Activated T-helper 2 cell treated with anti-CD3 and anti-CD28 coated beads, Interferon-gamma antibody, Interleukin-2, Interleukin-4, amounts not matched to agents 10 μg/mL and 5 μg/mL and 100 μg/mL, durations not matched to agents 14 hours and 24 hours and 36 hours (primary cell): ENCODE measurements at regions not wholly inside any gene's neighbourhood (a gene's known extent, or its start where the extent isn't known, plus 50 kb on each side); places are given as distances from the start of the nearest gene placed in this dataset.
"Not testable (repeated sequence)": the region's sequence is repeated elsewhere in the genome, so short reads cannot be mapped to it uniquely, and the experiment has no call there.

Experiments
- DNase-seq: peaks from one replicate; pipeline ENCODE4 v3.0.0; 2021; ENCODE audit warnings: low spot score
- H3K27ac Mint-ChIP-seq: one replicate; pipeline ENCODE4 v1.8.0; 2021; ENCODE audit warnings: mixed read lengths
- H3K27me3 Mint-ChIP-seq: one replicate; pipeline ENCODE4 v1.8.0; 2021; ENCODE audit warnings: low read depth, mixed read lengths
- H3K36me3 Mint-ChIP-seq: one replicate; pipeline ENCODE4 v1.8.0; 2021; ENCODE audit warnings: low read depth, mixed read lengths
- H3K4me1 Mint-ChIP-seq: one replicate; pipeline ENCODE4 v1.8.0; 2021; ENCODE audit warnings: low read depth, mixed read lengths
- H3K4me3 Mint-ChIP-seq: one replicate; pipeline ENCODE4 v1.8.0; 2021; ENCODE audit warnings: low read depth, mild to moderate bottlenecking, moderate library complexity, mixed read lengths
- H3K9me3 Mint-ChIP-seq: one replicate; pipeline ENCODE4 v1.8.0; 2021; ENCODE audit warnings: mixed read lengths
- intact Hi-C: fragments of 100-400 bp; cut with micrococcal nuclease; formaldehyde crosslinking; loops from one replicate; pipeline ENCODE4 v1.15.1; 2023

DNA sequence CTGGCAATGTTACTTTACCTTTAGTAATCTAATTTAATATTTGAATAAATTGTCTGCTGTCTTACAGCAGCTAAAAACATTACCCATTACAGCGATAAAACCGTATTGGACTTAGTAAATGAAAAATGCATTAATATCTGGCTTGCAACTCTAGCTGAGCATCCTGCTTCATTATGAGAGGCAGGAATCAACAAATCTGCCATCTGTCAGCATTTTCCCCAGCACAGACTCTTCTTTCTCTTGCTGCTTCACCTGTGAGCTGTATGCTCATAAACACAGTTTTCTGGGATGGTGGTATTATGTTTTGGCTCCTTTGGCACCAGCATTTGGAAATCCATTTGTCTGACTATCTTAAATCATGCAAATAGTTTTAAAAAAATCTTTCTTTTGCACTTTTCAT is 487.1 kb downstream of the KCNT2 start:
- Mint-ChIP-seq H3K4me1 (no peaks in the 10 kb centered on the region), H3K9me3 (no peaks in the 10 kb centered on the region), H3K27me3 (no peaks in the 10 kb centered on the region), H3K36me3 (no peaks in the 10 kb centered on the region), H3K27ac (no peak overlapping the region), H3K4me3 (no peak overlapping the region)
- DNase-seq, result no peak
- intact Hi-C loops, result no loop called here

GRCh38 chr1:196115646-196116045 is 492.6 kb downstream of the KCNT2 start:
- H3K27ac Mint-ChIP-seq, result no peak overlapping the region
- no peaks in the 10 kb centered on the region for H3K9me3 Mint-ChIP-seq
- H3K4me3 Mint-ChIP-seq, result no peak overlapping the region
- no peak for DNase-seq
- H3K27me3 Mint-ChIP-seq, result no peaks in the 10 kb centered on the region
- no peaks in the 10 kb centered on the region for H3K4me1 Mint-ChIP-seq
- intact Hi-C loops, result no loop called here
- H3K36me3 Mint-ChIP-seq, result no peaks in the 10 kb centered on the region

- Mint-ChIP-seq H3K36me3 (no peaks in the 10 kb centered on the region), H3K4me1 (no peaks in the 10 kb centered on the region), H3K9me3 (no peaks in the 10 kb centered on the region), H3K4me3 (no peak overlapping the region), H3K27me3 (no peaks in the 10 kb centered on the region), H3K27ac (no peak overlapping the region)
- intact Hi-C loops, result no loop called here
- DNase-seq, result no peak
Observed at GRCh38 chr1:196114193-196114592, 494.0 kb downstream of the KCNT2 start.

- intact Hi-C loops, H3K9me3 Mint-ChIP-seq, H3K4me1 Mint-ChIP-seq, H3K27ac Mint-ChIP-seq, H3K4me3 Mint-ChIP-seq, H3K36me3 Mint-ChIP-seq, DNase-seq, H3K27me3 Mint-ChIP-seq: not testable (repeated sequence)
Observed at GRCh38 chr1:196108990-196109389, 499.2 kb downstream of the KCNT2 start.

DNA sequence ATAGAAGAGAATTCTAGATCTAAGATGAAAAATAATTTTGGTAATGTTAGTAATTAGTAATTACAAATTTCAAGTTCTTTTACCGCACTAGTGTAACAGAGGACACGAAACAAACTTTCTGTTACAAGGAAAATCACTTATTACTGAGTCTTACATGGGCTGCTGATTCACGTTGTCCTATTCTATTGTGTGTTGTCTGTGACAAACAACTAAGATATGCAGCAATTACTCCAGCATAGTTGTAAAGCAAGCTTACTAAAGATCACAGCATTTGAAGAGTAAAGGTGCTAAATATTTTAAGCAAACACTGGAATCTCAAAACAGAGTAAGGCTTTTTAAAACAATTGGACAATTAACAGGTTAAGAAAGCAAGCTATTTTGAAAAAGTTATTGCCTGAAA is 502.3 kb downstream of the KCNT2 start:
- no peaks in the 10 kb centered on the region for H3K36me3 Mint-ChIP-seq
- intact Hi-C loops, result no loop called here
- no peak overlapping the region for H3K4me3 Mint-ChIP-seq
- no peaks in the 10 kb centered on the region for H3K27me3 Mint-ChIP-seq
- H3K9me3 Mint-ChIP-seq, result peaks cover 13% of the 10 kb centered on the region
- DNase-seq, result no peak
- H3K4me1 Mint-ChIP-seq, result no peaks in the 10 kb centered on the region
- no peak overlapping the region for H3K27ac Mint-ChIP-seq

DNA sequence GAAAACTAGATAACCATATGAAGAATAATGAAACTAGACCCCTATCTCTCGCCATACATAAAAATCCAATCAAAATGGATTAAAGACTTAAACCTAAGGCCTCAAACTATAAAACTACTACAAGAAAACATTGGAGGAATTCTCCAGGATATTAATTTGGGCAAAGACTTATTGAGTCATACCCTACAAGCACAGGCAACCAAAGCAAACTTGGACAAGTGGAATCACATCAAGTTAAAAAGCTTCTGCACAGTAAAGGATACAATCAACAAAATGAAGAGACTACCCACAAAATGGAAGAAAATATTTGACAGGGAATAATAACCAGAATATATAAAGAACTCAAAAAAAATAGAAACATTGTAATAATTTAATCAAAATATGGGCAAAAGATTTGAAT is 505.4 kb downstream of the KCNT2 start:
- no peak for DNase-seq
- Mint-ChIP-seq H3K36me3 (no peaks in the 10 kb centered on the region), H3K27me3 (no peaks in the 10 kb centered on the region), H3K27ac (no peak overlapping the region), H3K9me3 (peaks cover 16% of the 10 kb centered on the region), H3K4me3 (no peak overlapping the region), H3K4me1 (no peaks in the 10 kb centered on the region)
- intact Hi-C loops, result no loop called here

DNA sequence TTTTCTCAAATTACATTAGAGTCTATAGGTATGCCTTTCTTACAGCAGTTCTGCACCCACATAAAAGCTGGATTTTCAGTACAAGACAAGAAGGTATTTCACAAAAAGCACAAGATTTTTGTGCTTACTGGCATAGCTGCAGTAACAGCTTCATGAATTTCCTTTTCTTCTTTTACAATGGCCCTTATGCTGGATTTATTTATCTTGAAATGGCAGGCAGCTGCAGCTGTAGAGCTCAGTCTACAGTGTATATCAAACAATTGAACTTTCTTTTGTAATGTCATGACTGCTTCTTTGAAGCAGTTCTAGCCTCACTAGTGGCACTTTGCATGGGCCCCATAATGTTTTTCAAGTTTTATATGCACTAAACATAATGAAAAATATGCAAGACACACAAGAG is 510.2 kb downstream of the KCNT2 start:
- no peak overlapping the region for H3K27ac Mint-ChIP-seq
- peaks cover 12% of the 10 kb centered on the region for H3K9me3 Mint-ChIP-seq
- H3K4me1 Mint-ChIP-seq, result no peaks in the 10 kb centered on the region
- no peak overlapping the region for H3K4me3 Mint-ChIP-seq
- no peak for DNase-seq
- H3K27me3 Mint-ChIP-seq, result no peaks in the 10 kb centered on the region
- H3K36me3 Mint-ChIP-seq, result no peaks in the 10 kb centered on the region
- intact Hi-C loops, result no loop called here

- H3K27me3 Mint-ChIP-seq, result no peaks in the 10 kb centered on the region
- H3K9me3 Mint-ChIP-seq, result no peaks in the 10 kb centered on the region
- DNase-seq, result no peak
- H3K36me3 Mint-ChIP-seq, result no peaks in the 10 kb centered on the region
- intact Hi-C loops, result no loop called here
- H3K4me3 Mint-ChIP-seq, result no peak overlapping the region
- no peaks in the 10 kb centered on the region for H3K4me1 Mint-ChIP-seq
- no peak overlapping the region for H3K27ac Mint-ChIP-seq
Observed at GRCh38 chr1:196094821-196095220, 513.4 kb downstream of the KCNT2 start.

GRCh38 chr1:196091397-196092135 is 516.7 kb downstream of the KCNT2 start:
- H3K36me3 Mint-ChIP-seq, result no peaks in the 10 kb centered on the region
- no peaks in the 10 kb centered on the region for H3K4me1 Mint-ChIP-seq
- H3K4me3 Mint-ChIP-seq, result no peak overlapping the region
- no peaks in the 10 kb centered on the region for H3K27me3 Mint-ChIP-seq
- H3K9me3 Mint-ChIP-seq, result no peaks in the 10 kb centered on the region
- no peak overlapping the region for H3K27ac Mint-ChIP-seq
- intact Hi-C loops, result no loop called here
- DNase-seq, result no peak

- no peaks in the 10 kb centered on the region for H3K9me3 Mint-ChIP-seq
- no peak overlapping the region for H3K4me3 Mint-ChIP-seq
- H3K27me3 Mint-ChIP-seq, result no peaks in the 10 kb centered on the region
- no peak overlapping the region for H3K27ac Mint-ChIP-seq
- DNase-seq, result no peak
- no peaks in the 10 kb centered on the region for H3K4me1 Mint-ChIP-seq
- H3K36me3 Mint-ChIP-seq, result no peaks in the 10 kb centered on the region
- intact Hi-C loops, result no loop called here
Observed at GRCh38 chr1:196090226-196090625, 518.0 kb downstream of the KCNT2 start.

DNA sequence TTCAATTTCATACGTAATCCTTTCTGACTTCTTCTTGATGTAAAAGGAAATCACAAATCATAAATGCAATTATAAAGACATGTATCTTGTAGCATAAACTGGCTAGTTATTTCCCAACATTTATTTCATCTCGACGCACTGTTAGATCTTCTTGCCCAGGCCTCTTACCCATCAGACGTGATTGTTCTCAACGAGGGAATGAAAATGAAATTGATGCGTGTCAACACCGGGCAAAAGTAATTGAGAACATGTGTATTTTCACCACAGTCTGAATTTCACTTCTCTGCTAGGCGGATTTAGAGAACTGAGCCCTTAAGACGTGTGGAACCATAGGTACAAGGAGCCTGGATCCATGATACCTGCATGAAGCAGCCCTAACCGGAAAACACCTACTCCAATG is 519.7 kb downstream of the KCNT2 start:
- no peaks in the 10 kb centered on the region for H3K36me3 Mint-ChIP-seq
- H3K27me3 Mint-ChIP-seq, result no peaks in the 10 kb centered on the region
- no peaks in the 10 kb centered on the region for H3K4me1 Mint-ChIP-seq
- H3K9me3 Mint-ChIP-seq, result no peaks in the 10 kb centered on the region
- H3K27ac Mint-ChIP-seq, result no peak overlapping the region
- DNase-seq, result no peak
- H3K4me3 Mint-ChIP-seq, result no peak overlapping the region
- intact Hi-C loops, result no loop called here

GRCh38 chr1:196078691-196079090 is 529.5 kb downstream of the KCNT2 start:
- Mint-ChIP-seq H3K27me3 (no peaks in the 10 kb centered on the region), H3K9me3 (no peaks in the 10 kb centered on the region), H3K27ac (no peak overlapping the region), H3K4me3 (no peak overlapping the region), H3K36me3 (no peaks in the 10 kb centered on the region), H3K4me1 (no peaks in the 10 kb centered on the region)
- intact Hi-C loops, result no loop called here
- no peak for DNase-seq

GRCh38 chr1:196075621-196076020 is 532.6 kb downstream of the KCNT2 start:
- H3K9me3 Mint-ChIP-seq, result no peaks in the 10 kb centered on the region
- H3K36me3 Mint-ChIP-seq, result no peaks in the 10 kb centered on the region
- intact Hi-C loops, result no loop called here
- no peaks in the 10 kb centered on the region for H3K27me3 Mint-ChIP-seq
- no peak overlapping the region for H3K27ac Mint-ChIP-seq
- no peak for DNase-seq
- no peaks in the 10 kb centered on the region for H3K4me1 Mint-ChIP-seq
- H3K4me3 Mint-ChIP-seq, result no peak overlapping the region

DNA sequence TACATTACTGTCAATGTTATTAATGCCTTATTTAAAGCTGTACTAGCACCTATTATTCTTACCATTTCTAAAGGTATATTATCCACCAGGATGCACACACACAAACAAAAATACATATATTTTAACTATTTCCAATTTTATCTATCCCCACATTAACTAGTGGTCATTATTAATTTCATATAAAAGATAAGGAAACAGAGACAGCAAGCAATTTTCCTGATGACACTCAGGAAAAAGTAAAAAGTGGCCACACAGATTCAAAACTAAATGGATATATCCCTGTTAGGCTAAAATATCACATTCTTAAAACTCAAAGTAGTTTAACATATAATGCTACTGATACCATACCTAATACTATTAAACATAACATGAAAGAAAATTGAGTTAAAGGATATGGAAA is 534.1 kb downstream of the KCNT2 start:
- Mint-ChIP-seq H3K9me3 (no peaks in the 10 kb centered on the region), H3K4me3 (no peak overlapping the region), H3K36me3 (no peaks in the 10 kb centered on the region), H3K27me3 (no peaks in the 10 kb centered on the region), H3K4me1 (no peaks in the 10 kb centered on the region), H3K27ac (no peak overlapping the region)
- DNase-seq, result no peak
- intact Hi-C loops, result no loop called here
